HG03575 (cell line): ENCODE measurements at regions not wholly inside any gene's neighbourhood (a gene's known extent, or its start where the extent isn't known, plus 50 kb on each side); places are given as distances from the start of the nearest gene placed in this dataset.

Source experiments
- ATAC-seq: cut with Tn5 transposase; IDR thresholded peaks from one replicate; pipeline ENCODE4 v1.9.1; 2021; ENCODE audit not compliant: unreplicated experiment, insufficient number of reproducible peaks, low FRiP score; ENCODE audit errors: extremely low read depth

- no peak for ATAC-seq
Measured at GRCh38 chr2:60051991-60052390, 501.5 kb downstream of the BCL11A start.

GRCh38 chr2:60047944-60048525 lies 505.4 kb downstream of the BCL11A start:
- no peak for ATAC-seq

GRCh38 chr2:60047347-60047746 lies 506.1 kb downstream of the BCL11A start:
- ATAC-seq = no peak

GRCh38 chr2:60046529-60046928 lies 506.9 kb downstream of the BCL11A start:
- no peak for ATAC-seq

DNA sequence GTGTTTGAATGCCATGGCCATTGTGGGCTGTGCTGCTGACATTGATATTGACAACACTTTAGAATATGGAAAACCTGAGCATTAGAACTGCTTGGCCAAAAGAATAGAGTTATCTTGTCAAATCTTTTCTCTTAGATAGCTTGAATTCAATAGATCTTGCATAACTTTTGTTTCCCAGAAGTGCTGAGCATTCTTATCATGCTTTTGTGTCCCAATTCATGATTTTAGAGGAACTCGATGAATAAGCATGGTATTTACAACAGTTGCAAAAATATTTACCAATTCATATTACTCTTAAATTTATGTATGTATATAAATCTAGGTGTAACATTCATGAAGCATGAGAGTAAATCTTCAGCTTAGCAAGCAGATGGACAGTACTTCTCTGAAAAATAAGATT lies 508.0 kb downstream of the BCL11A start:
- no peak for ATAC-seq

DNA sequence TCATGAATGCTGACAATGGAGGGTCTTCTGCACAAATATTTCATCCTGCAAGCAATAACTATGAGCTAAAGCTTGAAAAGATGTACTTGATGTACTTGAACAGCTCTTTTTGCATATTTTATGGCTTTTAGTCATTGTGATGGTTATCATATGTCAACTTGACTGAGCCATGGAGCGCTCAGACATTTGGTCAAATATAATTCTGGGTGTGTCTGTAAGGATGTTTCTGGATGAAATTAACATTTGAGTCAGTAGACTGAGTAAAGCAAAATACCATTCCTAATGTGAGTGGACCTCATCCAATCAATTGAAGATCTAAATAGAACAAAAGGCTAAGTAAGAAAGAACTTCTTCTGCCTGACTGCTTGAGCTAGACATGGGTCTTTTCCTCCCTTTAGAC lies 509.0 kb downstream of the BCL11A start:
- ATAC-seq = no peak

GRCh38 chr2:60042023-60042422 lies 511.4 kb downstream of the BCL11A start:
- no peak for ATAC-seq

DNA sequence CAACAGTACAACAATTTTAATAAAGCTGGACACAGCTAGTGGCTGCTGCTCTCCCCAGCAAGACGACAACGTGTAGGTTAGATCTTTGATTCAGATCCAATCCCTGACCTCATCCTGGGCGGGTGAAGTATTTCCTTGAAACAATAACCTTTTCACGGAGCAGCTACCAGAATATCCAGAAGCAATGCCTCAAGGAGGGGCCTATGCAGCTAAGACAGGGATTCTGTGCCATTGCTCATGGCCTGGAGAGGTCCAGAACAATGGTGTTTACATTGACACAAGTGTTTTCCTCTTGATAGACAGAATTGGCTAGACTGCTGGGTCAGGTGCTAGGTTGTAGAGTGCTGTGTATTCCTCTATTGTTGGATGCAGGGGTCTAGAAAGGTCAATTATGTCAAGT lies 520.1 kb downstream of the BCL11A start:
- ATAC-seq = no peak

- no peak for ATAC-seq
Measured at GRCh38 chr2:60029566-60029883, 523.9 kb downstream of the BCL11A start.

DNA sequence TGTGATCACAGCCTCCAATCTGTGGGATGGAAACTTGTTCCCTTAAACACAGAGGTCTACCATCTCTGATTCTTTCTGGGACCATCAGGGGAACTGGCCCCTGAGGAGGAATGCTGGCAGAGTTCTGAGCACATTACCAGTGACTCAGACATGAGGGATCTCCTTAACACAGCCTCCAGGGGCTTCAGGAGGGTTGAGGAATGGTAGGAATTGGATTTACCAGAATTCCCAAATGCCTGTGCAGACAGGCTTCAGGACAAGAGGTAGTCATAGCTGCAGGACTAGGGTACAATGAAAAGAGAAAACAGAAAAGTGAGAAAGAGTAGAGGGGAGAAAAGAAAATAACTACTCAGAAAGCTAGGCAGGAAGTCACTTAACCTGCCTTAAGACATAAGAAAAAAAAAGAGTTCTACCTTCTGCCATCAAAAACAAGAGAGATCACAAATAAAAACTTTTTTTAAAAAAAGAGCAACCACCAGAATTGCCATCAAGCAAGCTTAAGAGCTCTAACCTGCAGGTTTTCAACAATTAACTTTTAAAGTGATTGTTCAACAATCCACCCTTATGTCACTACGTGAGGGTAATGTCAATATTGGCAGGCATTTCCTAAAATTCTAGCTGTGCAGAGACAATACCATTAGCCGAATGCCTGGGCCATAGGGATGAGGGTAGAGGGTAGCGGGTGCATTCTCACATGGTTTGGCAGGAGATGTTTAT lies 524.4 kb downstream of the BCL11A start:
- ATAC-seq = no peak

GRCh38 chr2:60025496-60025895 lies 528.0 kb downstream of the BCL11A start:
- ATAC-seq = no peak

DNA sequence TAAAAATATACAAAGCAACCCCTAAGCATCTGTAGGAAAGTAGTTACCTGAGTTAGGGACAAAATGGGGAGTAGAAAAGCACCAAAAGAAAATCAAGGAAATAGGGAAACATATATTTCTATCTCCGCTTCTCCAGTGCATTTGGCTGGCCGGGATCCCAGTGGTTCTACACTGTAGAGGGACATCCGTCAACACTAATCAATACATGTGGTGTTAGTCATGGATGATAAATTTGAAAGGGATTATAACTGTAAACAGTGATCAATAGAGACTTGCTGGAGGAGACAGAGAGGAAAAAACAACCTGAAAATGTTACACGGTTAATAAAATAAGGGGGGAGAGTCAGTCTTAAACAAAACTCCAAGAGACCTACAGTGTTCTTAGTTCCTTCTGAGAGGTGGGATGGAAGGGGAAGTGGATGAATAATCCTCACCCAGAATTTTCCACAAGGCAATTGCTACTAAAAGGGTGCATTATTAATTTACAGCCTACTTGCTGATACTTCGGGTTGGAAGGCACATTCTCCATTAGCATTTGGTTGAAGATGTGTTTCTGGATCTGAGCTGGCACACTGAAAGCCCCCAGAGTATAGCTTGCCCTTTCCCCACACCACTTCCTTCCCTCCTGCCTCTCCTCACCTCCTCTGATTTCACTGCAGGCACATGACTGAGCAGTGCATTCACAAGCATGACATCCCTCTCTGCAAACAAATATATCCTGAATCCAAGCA lies 530.0 kb downstream of the BCL11A start:
- no peak for ATAC-seq

DNA sequence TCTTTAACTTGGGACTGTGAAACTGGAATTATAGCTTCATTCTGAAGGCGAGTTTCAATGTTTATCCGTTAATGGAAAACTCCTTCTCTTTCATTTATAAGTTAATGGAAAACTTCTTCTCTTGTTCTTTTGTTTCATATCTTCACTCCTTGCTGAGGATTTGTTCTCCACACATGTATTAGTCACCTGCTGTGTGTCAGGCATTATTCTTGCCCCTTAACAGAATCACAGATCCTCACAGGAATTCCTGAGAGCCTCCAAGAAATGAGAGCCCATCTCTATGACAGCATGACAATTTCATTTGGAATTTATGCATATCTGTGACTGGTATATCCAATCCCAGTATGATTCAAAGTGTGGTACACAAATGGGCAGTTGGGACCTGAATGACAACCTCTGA lies 545.8 kb downstream of the BCL11A start:
- ATAC-seq = no peak

- no peak for ATAC-seq
Measured at GRCh38 chr2:60003076-60003475, 550.4 kb downstream of the BCL11A start.

- ATAC-seq = no peak
Measured at GRCh38 chr2:60002183-60002867, 551.1 kb downstream of the BCL11A start.

GRCh38 chr2:60000686-60001085 lies 552.8 kb downstream of the BCL11A start:
- no peak for ATAC-seq

DNA sequence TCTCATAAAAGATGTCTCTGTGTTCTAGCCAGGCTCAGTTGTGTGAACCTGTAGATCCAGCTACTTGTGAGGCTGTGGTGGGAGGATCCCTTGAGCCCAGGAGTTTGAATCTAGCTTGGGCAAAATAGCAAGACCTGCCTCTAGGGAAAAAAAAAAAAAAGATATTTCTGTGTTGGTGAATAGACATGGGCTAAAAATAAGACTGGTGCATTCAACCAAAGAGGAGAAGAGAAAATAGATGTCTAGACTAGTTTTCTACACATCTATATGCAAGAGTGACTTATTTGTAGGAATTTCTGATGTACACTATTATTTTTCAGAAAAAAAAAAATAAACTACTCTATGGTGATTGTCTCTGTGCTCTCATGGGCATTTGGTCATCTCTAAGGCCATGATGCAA lies 555.1 kb downstream of the BCL11A start:
- ATAC-seq = no peak

GRCh38 chr2:59997371-59997770 lies 556.1 kb downstream of the BCL11A start:
- ATAC-seq = no peak

DNA sequence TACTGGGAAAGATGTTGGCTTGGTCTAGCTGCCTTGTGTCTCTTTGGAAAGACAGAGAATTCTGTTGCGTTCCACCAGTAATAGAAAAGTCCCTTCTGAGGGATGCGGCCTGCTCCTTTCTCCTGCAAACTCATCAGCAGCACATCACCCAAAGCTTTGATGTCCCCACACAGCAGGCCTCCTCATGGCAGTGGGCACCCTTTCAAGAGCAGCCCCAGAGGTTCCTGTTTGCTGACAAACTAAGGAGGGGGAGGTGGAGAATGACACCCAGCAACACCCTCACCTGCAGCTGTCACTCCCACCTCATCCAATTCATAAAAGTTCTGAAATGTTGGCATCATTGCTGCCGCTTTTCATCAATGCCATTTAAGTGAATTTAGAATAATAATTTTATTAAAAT lies 556.6 kb downstream of the BCL11A start:
- no peak for ATAC-seq

- no peak for ATAC-seq
Measured at GRCh38 chr2:59993726-59994125, 559.7 kb downstream of the BCL11A start.
